HG03159 (cell line): ENCODE measurements at regions not wholly inside any gene's neighbourhood (a gene's known extent, or its start where the extent isn't known, plus 50 kb on each side); places are given as distances from the start of the nearest gene placed in this dataset.

Experiments
- ATAC-seq: cut with Tn5 transposase; IDR thresholded peaks from one replicate; pipeline ENCODE4 v1.9.1; 2021; ENCODE audit warnings: mild to moderate bottlenecking, moderate library complexity; ENCODE audit not compliant: unreplicated experiment

DNA sequence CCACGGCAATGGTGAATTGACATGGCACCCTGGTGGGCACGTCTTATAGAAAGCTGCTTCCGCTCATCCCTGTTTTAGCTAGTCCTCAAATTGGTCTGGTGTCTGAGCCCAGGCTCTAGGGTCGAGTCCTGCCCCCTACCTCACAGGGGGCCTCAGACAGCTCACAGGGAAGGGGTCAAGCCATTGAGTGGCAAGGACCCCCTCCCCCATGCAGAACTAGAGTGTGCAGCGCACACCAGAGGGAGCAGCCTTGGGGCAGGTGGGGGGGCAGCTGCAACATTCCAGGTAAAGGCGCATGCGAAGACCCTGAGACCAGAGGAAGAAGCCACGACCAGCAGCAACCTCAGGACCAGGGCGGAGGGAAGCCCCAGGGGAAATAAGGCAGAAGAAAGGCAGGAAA, 240.4 kb upstream of the PPP2R2D start:
- ATAC-seq = no peak

DNA sequence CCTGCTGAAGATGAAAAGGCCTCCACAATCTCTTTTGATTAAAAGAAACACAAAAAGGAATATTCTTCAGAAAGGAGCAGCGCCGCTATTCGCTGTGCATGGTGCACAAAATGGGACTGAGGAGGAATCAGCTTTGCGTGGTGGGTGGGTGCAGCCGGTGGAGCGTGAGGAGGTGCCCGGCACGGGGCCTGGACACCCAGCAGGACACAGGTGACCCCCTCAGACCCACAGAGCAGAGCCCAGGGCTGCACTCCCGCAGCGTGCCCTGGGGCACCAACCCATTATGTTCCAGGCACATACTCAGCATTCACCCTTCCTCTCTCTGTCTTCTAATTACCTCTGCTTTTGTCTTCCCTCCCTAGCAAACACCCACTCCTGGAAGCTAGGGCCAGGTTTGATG, 238.0 kb upstream of the PPP2R2D start:
- ATAC-seq = no peak

DNA sequence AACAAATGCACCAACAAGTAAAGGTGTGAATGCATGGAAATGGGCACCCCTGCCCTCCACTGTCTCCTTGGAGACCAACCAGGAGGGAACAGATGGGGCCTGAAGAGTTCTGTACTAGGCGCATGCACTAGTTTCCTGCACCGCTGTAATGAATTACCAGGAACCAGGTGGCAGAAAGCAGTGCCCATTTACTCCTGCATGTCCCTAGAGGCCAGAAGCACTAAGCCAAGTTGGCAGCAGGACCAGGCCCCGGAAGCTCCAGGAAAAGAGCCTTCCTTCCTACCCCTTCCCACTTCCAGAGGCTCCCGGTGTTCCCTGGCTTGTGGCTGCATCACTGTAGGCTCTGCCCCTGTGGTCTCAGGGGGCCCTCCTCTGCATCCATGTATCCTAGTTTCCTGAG, 237.5 kb upstream of the PPP2R2D start:
- ATAC-seq = no peak

DNA sequence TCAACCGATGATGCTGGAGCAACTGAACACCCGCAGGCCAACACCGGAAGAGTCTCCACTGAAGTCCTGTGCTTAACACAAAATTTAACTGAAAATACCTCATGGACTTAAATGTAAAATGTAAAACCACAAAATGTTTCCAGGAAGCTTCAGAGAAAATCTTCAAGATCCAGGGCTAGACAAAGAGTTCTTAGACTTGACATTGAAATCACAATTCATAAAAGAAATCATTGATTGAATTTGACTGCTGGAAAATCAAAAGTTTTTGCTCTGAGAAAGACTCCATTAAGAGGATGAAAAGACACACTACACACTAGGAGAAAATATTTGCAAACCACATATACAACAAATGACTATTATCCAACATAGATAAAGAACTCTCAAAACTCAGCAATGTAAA, 234.7 kb upstream of the PPP2R2D start:
- no peak for ATAC-seq

DNA sequence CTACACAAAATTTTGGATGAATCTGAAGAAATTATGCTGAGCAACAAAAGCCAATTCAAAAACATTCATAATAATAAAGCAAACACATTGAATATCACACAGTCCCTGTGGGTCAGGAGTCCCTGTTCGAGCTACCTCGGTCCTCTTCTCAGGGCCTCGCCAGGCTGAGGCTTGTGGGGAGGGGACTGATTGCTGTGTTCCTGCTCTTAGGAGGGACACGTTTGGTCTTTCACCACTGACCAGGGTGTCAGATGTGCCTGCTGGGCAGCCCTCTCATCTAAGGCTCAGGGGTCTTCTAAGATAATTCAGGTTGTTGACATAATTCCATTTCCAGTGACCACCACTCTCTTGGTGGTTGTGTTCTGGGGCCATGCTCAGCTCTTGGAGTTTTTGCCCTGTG, 233.8 kb upstream of the PPP2R2D start:
- no peak for ATAC-seq

DNA sequence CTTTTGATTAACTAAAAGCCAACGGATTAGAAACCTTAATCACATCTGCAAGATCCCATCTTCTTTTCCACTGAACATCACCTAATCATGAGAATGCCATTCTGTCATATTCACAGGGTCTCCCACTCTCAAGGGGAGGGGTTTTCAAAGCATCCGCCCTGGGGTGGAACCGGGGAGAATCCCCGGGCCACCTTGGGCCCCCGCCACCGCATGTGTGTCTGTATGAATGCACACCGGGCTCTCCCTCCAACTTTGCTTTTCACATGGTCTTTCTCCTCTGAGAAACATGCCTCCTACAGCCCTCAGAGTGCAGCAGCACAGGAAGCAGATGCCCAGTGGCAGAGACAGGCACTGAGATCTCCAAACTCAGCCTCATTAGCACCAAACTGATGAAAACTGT, 233.2 kb upstream of the PPP2R2D start:
- ATAC-seq = no peak

DNA sequence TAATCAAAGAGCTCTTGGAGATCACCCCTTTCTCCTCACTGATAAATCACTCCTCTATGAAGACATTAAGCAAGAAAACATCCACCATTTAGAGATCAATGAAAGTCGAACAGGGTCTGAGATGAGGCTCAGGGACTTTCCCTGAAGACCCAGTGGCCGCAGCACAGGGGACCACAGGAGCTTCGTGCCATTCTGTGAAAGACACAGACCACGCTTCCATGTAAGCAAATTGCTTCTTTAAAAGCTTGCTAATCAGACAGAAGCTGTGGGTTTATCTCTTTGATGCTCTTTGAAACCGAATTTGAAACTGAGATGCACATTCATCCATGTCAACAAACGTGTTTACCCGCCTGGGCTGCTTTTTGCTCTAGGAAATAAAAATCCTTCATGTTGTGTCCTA, 231.9 kb upstream of the PPP2R2D start:
- ATAC-seq = no peak

DNA sequence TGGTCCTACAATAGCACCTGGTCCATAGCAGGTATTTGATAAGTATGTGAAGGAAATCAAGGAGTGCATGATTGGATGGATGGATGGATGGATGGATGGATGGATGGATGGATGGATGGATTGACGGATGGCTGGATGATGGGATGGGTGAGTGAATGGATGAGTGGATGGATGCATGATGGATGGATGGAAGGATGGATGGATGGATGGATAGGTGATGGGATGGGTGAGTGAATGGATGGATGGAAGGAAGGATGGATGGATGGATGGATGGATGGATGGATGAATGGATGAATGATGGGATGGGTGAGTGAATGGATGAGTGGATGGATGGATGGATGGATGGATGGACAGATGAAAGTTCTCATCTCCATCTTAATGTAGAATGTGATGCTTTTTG, 231.0 kb upstream of the PPP2R2D start:
- no peak for ATAC-seq

DNA sequence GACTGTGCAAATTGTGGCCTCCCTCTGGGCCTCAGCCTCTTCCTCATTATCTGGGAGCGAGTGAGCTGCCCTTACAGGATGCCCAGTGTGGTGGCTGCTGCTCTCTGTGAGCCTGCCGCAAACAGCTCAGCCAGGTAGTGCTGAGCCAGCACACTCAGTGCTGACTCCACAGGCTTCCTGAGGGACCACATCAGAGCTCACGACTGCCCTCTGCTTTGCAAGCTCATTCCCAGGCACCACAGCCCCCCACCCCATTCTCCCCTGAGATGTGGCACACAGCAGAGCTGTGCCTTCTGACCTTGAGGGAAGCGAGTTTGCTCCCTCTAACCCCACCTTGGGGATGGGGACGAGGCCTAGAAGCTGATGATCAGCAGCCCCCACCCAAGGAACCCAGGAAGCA, 230.5 kb upstream of the PPP2R2D start:
- ATAC-seq = no peak

DNA sequence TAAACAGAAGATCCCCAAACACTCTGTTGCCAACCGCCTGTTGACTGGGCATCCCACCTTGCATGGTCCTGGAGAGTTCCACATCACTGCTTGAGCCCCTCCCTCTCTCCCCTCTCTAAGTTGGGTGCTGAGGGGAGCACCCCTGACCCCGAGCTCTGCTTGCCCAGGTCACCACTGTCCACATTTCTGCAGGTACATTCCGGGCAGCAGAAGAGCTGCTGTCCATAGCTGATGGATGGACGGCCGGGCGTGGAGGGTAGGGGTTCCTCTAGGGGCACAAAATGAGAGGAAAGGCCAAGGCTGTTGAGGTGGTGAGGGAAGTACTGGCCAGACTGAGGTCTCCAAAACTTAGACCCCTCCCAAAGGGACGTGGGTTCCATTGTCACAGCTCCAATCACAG, 227.4 kb upstream of the PPP2R2D start:
- ATAC-seq = no peak

DNA sequence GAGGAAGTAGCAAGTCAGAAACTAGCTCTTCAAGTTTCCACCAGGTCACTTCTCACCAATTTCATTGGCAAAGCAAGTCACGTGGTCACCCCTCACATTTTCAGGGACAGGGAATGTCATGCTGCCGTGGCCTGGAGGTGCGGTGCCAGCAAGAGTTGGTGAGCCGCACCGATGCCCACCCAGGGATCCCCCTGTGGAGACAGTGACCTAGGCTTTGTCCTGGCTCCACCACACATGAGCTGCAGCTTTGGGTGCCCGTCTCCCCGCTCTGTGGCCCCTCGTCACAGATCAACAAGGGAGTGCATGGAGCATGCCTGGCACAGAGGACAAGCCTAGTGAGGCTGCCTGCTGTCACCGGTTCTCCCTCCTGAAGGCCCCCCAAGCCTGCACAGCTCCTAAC, 226.7 kb upstream of the PPP2R2D start:
- no peak for ATAC-seq

DNA sequence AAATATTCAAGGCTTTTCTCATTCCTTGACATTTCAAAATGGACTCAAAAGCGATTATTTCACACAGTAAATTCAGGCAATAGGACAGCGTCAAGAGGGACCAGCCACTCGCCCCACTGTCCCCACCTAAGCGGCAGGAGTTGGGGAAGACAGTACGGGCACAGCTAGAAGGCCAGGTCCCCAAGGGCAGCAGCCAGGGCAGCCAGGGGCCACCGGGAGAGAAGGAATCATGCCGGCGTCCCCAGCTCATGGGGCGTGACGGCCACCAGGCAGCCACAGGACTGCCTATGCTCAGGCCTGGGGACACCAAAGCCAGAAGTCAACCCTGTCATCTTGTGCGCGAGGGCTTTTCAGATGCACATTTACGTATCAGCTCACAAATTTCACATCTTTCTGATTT, 225.7 kb upstream of the PPP2R2D start:
- no peak for ATAC-seq

DNA sequence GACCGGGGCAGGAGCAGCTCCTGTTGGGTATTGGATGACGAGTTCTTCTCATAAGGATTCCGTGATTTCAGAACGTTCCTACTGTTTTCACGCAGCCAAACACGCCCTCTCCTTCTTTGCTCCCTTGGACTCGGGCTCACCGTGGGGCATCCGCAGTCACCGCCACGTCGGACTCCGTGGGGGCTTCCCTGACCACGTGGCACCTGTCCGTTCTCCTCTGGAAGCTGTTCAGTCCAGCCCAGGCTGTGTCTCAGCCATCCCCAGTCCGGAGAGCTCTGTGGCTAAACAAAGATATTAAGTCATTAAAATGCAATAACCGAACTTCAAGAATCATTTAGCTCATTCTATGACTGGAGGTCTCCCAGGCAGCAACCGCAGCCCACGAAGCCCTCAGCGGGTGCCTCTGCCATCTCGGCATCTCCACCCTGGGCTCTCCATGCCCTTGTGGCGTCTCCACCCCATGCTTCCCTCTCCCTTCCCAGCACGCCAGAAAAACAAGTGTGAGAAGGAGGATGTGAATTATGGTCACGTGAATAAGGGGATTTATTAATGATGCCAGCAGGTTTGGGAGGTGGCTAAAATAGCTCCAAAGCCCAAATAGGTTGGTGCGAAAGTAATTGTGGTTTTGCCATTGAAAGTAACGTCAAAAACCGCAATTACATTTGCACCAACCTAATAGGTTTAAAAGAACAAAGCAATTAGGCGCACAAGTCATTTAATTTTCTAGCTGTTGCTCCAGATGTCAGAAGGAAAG, 224.6 kb upstream of the PPP2R2D start:
- no peak for ATAC-seq

DNA sequence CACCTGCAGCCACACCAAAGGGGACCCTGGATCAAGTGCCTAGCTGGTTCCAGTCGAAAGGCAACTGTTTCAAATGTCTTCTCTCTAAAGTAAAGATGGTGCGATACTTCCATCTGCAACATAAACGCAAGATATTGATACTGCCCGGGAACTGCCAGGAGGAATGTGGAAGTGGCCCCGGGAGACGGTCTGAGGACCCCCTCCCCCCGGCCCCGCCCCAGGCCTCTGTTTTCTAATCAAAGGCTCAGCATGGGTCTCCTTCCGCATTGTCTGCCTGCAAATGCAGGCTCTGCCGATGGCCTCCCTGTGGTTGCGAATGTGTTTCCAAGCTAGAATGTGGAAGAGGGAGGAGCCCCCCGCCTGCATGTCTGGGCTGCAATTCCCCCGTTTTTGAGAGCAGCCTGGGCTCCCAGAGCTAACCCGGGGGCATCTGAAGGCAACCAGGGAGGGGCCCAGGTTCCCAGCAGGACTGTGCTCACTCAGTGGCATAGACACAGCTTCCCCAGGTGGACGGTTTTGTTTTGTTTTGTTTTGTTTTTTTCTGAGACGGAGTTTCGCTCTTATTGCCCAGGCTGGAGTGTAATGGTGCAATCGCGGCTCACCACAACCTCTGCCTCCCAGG, 223.9 kb upstream of the PPP2R2D start:
- no peak for ATAC-seq

DNA sequence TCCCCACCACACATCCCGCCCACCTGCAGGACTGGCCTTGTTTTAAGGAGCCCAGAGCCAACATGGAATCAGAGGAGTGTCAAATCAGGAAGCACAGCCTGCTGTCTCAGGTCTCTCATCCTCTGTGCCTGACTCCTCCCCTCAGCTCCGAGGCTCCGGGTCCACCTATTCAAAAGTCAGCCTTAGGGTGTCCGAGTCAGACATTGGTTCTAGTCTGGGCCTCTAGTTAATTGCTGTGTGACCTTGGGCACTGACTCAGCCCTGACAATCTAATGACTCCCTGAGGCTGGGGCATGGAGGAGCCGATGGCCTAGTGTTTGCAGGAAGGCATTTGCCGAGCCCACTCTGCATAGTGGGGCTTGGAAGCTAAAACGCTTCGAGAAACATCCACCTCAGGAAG, 223.1 kb upstream of the PPP2R2D start:
- no peak for ATAC-seq

DNA sequence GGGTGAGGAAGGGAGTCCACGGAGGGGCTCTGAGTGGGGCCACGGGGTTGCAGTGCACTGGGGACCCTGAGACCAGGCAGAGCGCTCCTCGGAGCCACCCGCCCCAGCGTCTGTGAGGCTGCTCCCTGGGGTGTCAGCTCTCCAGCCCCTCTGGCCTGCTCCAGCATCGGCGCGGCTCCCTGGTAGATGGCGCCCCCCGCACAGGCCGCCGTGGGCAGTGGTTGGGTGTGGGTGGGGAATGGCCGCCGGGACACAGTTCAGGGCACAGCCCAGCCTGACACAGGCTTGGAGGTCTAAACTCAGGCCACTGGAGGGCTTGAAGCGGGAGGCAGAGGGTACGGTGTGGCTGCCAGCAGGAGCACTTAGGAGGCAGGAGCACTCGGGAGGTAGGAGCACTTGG, 222.6 kb upstream of the PPP2R2D start:
- ATAC-seq = no peak

DNA sequence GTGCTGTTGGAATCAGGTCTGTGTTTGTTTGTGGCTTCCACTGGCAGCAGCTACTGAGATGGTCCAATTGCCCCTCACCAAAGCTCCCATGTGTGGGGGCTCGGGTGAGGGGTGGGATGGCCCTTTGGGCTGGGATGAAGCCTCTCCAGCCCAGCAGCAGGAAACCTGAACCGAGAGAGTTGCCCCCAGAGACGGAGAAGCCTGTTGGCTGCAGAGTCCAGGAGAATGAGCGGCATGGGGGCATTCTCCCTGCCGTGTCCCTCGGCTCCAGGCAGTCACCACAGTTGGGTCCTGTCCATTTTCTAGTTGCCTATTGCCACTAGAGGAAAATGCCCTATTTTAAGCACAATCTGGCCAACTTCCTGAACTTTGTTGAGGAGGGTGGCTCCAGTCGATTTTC, 222.2 kb upstream of the PPP2R2D start:
- no peak for ATAC-seq

DNA sequence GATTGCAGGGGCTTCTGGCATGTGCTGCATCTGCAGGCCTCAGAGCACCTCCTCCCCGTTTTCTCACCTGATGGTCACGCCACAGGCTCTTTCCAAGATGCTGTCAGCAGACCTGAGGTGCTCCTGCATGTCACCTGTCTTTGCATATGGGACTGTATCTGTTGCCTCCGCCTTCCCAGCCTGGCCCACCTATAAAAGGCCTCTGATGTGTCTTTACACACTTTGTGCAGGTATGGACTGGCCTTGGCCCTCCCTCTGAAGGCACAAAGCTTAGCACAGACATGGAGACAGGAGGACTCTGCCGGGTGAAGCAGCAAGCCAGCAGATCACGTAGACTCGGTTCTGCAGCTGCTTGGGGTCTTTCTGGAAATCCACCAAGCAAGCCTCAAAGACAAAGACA, 220.9 kb upstream of the PPP2R2D start:
- ATAC-seq = no peak

DNA sequence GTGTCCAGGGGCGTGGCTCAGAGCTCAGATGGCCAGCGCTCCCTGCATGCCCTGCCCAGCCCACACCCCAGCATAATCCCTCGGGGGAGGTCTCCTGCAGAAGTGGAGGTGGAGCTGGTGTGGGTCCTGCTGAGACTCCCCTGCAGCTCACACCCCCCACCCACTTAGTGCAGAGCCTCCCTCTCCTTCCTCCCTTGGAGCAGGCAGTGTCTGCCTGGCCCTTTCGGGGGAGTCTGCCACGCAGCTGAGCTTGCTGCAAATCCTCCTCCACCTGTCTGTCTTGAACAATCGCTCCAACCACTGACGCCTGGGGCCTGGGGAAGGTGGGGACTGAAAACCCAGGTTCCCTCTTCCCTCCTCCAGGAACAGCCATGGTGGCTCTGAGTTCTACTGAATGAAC, 219.7 kb upstream of the PPP2R2D start:
- ATAC-seq = no peak

DNA sequence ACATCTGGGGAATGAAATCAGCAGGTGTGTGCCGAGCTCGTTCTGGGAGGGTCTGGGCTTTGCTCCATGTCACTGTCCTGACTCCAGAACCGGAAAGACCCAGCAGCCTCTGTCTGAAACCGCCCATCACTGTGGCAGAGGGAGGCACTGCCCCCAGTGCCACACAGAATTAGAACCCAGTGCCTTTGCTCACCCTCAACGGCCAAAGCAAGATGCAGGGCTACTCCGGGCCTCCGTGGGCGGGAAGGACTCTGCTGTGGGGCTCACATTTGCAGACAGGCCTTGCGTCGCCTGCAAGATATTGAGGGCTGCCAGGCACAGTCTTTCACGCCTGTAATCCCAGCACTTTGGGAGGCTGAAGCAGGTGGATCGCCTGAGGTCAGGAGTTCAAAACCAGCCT, 219.2 kb upstream of the PPP2R2D start:
- ATAC-seq = no peak

DNA sequence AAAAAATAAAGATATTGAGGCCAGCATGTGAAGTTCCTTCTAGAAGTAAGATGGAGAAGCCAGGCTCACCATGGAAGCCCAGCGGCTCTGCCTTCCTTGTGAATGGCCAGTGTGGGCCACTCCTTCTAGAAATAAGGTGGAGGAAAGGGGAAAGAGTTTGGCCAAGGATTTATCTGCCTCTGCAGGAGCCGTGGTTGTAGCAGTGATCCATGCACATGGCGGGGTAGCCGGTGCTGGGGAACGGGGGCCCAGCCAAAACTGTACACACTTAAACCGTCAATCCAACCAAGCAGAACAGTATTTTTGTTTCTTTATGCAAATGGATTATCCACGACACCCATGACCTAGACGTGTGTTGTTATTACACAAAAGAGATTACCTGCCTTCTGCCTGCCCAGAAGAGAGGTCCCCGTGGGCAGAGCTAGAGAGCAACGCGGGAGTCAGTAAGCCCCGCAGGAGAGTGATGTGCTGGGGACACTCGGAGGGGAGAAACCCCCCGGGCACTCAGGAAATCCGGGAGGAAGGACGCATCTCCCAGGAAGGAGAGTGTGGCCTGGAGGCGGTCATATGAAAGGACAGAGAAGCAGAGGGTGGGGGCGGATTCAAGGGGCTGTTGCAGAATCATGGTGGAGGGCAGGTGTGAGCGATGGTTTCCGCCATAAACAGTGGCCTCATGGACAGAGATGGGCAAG, 218.4 kb upstream of the PPP2R2D start:
- ATAC-seq = no peak

DNA sequence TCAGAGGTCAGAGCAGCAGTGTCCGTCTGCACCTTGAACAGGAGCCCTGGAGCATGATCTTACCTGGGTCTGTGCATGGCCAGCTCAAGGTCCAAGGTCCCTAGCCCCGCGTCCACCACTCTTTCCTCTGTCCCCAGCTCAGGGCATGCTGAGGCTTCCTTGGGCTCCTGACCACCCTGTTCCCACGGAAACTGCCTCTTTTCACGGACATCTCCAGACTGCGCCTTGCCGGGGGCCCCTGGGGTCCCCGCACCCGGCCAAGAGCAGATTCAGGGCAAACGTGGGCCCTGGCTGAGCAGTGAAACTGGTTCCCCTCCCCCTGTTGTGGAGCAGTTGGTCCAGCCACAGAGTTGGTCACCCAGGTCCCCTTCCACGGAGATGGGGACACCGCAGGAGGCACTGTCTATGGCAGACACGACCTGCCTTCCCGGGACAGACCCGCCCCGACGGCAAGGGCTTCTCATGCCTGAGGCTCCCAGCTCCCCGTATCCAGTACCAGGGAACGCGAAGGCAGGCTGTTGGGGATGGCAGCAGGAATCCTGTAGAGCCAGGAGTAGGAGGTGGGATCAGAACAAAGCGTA, 217.4 kb upstream of the PPP2R2D start:
- no peak for ATAC-seq
